Heart left ventricle (tissue), 13 donors: ENCODE measurements at regions not wholly inside any gene's neighbourhood (a gene's known extent, or its start where the extent isn't known, plus 50 kb on each side); places are given as distances from the start of the nearest gene placed in this dataset.

Experiments used
- CTCF ChIP-seq, 12 donors: fragments of 200-600 bp; sonication (generic) in 4 of 12; IDR thresholded peaks; one replicate each; pipeline versions ENCODE4 v1.5.0 to v1.8.0; 2018 to 2022; ENCODE audit warnings: antibody characterized with exemption in 12 of 12, mild to moderate bottlenecking in 5 of 12
- POLR2A ChIP-seq, 2 donors: fragments of 450-650 bp; IDR thresholded peaks; one replicate each; pipeline ENCODE4 v1.6.1; 2017; ENCODE audit warnings: antibody characterized with exemption in 2 of 2, mild to moderate bottlenecking in 2 of 2, moderate library complexity in 2 of 2
- donor health status: ischemic (EF 13 %, LVEDD 7.1; RV severe dilation, severe dysfunction).
- donor health status: DM: no; HTN: yes; CAD: no.
- donor health status: DM: no; HTN: no; CAD: no.
- donor health status: ischemic (EF 25% LVEDD 6.9; RV normal size, moderate dysfunction).
- donor health status: ischemic (EF 25% LVEDD 5.7; RV mildly dilated, moderate dysfunction).
- donor health status: ischemic (EF 35%, LVEDD 5.7; RV mildly dilated, moderate dysfunction).
- donor health status: nonischemic (EF 11% LVEDD 7.7; RV severe dilation, severe dysfunction).
- donor health status: DM: yes; HTN: yes; CAD: no.
- donor health status: PGD.
- donor health status: ischemic (EF 29% LVEDD 5.4; RV normal size, mild dysfunction).
- donor health status: nonischemic (EF 23%, LVEDD 6.1; RV moderate dilation, normal function).

- no peak for TF ChIP-seq CTCF (IDR thresholded peaks at IDR 0.05)
- TF ChIP-seq POLR2A (IDR thresholded peaks at IDR 0.05), result no peak
Measured at GRCh38 chr13:111792956-111793355, 274.0 kb upstream of the SOX1 start.
